LNCaP clone FGC (cell line): ENCODE measurements at regions not wholly inside any gene's neighbourhood (a gene's known extent, or its start where the extent isn't known, plus 50 kb on each side); places are given as distances from the start of the nearest gene placed in this dataset.

Experiments
- DNase-seq: peaks from one replicate; pipeline ENCODE4 v3.0.0-alpha.2; 2011; ENCODE audit warnings: low read depth
- H3K4me3 ChIP-seq: 2 replicates; pipeline ENCODE4 v1.5.1; 2011; ENCODE audit warnings: mild to moderate bottlenecking, low read depth, low read length, control low read depth
- CTCF ChIP-seq: IDR thresholded peaks from 2 replicates; pipeline ENCODE4 v1.5.1; 2012; ENCODE audit warnings: mild to moderate bottlenecking; ENCODE audit not compliant: control insufficient read depth, insufficient read depth; ENCODE audit errors: extremely low read depth

- TF ChIP-seq CTCF, result no peak
- no peak overlapping the region for H3K4me3 ChIP-seq
- no peak for DNase-seq
These were observed 110.5 kb upstream of the GPR26 start for GRCh38 chr10:123555616-123556015.

- no peak for DNase-seq
- no peak overlapping the region for H3K4me3 ChIP-seq
- no peak for TF ChIP-seq CTCF
These were observed 110.1 kb upstream of the GPR26 start for GRCh38 chr10:123556049-123556448.

- TF ChIP-seq CTCF, result no peak
- DNase-seq, result no peak
- no peak overlapping the region for H3K4me3 ChIP-seq
These were observed 109.4 kb upstream of the GPR26 start for GRCh38 chr10:123556736-123557135.

GRCh38 chr10:123557366-123558108 lies 108.6 kb upstream of the GPR26 start:
- no peak for DNase-seq
- H3K4me3 ChIP-seq, result no peak overlapping the region
- TF ChIP-seq CTCF, result no peak

GRCh38 chr10:123558651-123559050 lies 107.5 kb upstream of the GPR26 start:
- no peak for TF ChIP-seq CTCF
- no peak overlapping the region for H3K4me3 ChIP-seq
- no peak for DNase-seq

GRCh38 chr10:123559066-123559822 lies 106.9 kb upstream of the GPR26 start:
- no peak for DNase-seq
- no peak overlapping the region for H3K4me3 ChIP-seq
- peak; percentile 98 for TF ChIP-seq CTCF

- no peak for DNase-seq
- TF ChIP-seq CTCF, result no peak
- no peak overlapping the region for H3K4me3 ChIP-seq
These were observed 106.4 kb upstream of the GPR26 start for GRCh38 chr10:123559823-123560092.
